ENCODE measurements at regions not wholly inside any gene's neighbourhood (a gene's known extent, or its start where the extent isn't known, plus 50 kb on each side); places are given as distances from the start of the nearest gene placed in this dataset.

DNA sequence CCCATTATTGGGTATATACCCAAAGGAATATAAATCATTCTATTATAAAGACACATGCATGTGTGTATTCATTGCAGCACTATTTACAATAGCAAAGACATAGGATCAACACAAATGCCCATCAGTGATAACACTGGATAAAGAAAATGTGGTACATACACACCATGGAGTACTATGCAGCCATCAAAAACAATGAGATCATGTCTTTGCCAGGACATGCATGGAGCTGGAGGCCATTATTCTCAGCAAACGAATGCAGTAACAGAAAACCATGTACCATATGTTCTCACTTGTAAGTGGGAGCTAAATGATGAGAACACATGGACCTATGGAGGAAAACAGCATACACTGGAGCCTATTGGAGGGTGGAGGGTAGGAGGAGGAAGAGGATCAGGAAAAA lies 402.4 kb downstream of the CSNK1G3 start:
- TF ChIP-seq ATF3 (IDR thresholded peaks at IDR 0.05) = no peak
- TF ChIP-seq, protein P1, sequence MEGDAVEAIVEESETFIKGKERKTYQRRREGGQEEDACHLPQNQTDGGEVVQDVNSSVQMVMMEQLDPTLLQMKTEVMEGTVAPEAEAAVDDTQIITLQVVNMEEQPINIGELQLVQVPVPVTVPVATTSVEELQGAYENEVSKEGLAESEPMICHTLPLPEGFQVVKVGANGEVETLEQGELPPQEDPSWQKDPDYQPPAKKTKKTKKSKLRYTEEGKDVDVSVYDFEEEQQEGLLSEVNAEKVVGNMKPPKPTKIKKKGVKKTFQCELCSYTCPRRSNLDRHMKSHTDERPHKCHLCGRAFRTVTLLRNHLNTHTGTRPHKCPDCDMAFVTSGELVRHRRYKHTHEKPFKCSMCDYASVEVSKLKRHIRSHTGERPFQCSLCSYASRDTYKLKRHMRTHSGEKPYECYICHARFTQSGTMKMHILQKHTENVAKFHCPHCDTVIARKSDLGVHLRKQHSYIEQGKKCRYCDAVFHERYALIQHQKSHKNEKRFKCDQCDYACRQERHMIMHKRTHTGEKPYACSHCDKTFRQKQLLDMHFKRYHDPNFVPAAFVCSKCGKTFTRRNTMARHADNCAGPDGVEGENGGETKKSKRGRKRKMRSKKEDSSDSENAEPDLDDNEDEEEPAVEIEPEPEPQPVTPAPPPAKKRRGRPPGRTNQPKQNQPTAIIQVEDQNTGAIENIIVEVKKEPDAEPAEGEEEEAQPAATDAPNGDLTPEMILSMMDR (IDR thresholded peaks at IDR 0.05; ENCODE audit: low read depth, low read length, missing input control) = no peak
- TF ChIP-seq NR2F2 (IDR thresholded peaks at IDR 0.05) = no peak
- TF ChIP-seq FOXA2 (IDR thresholded peaks at IDR 0.05) = no peak
- TF ChIP-seq FOXA1 (IDR thresholded peaks at IDR 0.05) = no peak
- TF ChIP-seq RAD21 (IDR thresholded peaks at IDR 0.05) = no peak
- TF ChIP-seq SP1 (IDR thresholded peaks at IDR 0.05) = no peak
